ENCODE measurements at regions not wholly inside any gene's neighbourhood (a gene's known extent, or its start where the extent isn't known, plus 50 kb on each side); places are given as distances from the start of the nearest gene placed in this dataset.

DNA sequence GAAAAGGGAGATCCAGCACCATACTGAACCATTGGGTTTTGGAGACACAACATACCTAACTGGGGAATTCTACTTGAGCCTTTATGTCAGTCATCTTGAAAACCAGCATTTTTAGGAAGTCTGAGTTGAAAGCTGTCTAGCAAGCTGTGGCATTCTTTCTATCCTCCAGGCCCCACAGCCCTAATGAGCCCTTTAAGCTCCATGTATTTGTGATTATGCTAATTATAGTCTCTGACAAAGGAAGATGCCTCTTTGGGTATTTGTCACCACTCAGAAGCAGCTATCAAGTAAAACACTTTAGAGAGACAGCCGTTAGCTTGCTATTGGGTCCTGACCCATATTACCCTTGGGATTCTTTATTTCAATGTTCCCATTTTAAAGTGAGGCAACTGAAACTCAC is 159.5 kb upstream of the MANEA start (continued):
- TF ChIP-seq, protein P1, sequence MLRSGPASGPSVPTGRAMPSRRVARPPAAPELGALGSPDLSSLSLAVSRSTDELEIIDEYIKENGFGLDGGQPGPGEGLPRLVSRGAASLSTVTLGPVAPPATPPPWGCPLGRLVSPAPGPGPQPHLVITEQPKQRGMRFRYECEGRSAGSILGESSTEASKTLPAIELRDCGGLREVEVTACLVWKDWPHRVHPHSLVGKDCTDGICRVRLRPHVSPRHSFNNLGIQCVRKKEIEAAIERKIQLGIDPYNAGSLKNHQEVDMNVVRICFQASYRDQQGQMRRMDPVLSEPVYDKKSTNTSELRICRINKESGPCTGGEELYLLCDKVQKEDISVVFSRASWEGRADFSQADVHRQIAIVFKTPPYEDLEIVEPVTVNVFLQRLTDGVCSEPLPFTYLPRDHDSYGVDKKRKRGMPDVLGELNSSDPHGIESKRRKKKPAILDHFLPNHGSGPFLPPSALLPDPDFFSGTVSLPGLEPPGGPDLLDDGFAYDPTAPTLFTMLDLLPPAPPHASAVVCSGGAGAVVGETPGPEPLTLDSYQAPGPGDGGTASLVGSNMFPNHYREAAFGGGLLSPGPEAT (IDR thresholded peaks at IDR 0.05; ENCODE audit: low read depth), result no peak

DNA sequence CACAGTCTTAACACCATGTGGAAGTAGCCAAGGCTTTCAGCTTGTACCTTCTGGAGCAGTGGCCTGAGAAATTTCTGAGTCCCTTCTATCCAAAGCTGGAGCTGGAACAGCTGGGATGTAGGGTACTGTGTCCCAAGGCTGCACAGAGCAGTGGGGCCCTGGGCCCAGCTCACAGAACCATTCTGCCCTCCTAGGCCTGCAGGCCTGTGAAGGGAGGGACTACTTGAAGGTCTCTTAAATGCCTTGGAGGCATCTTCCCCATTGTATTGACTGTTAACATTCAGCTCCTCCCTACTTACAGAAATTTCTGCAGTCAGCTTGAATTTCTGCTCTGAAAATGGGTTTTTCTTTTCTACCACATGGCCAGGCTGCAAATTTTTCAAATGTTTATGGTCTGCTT is 156.5 kb upstream of the MANEA start:
- no peaks in the 10 kb centered on the region for H3K36me3 ChIP-seq (ENCODE audit: control insufficient read depth in 2 of 2, insufficient read depth in 2 of 2, low read length in 1 of 2)
- ChIA-PET RAD21 (ENCODE audit: unreplicated experiment) (no interaction called here), SMC1A (ENCODE audit: uncharacterized antibody, unreplicated experiment) (no interaction called here), CTCF (interaction anchor here (1.2 kb wide), 1 partner anchor 10 kb away, joined by 4 read pairs; no protein-coding TSS in a partner anchor), POLR2A (no interaction called here)
- no peak for FAIRE-seq
- H2AFZ ChIP-seq (ENCODE audit: control insufficient read depth, low read depth, low read length), result no peak overlapping the region
- no peaks in the 10 kb centered on the region for H3K79me2 ChIP-seq (ENCODE audit: control insufficient read depth, insufficient read depth, low read length)
- no peak overlapping the region for H3K9ac ChIP-seq (ENCODE audit: control insufficient read depth, insufficient read depth, low read length)
- H3K4me3 ChIP-seq, result no peak overlapping the region
- H3K4me1 ChIP-seq (ENCODE audit: control insufficient read depth, insufficient read depth, low read length), result no peaks in the 10 kb centered on the region
- DNase-seq (ENCODE audit: low read depth, low spot score), result no peak
- ATAC-seq, result no peak
- no peaks in the 10 kb centered on the region for H3K27me3 ChIP-seq (replicated peaks in 1 of 2; ENCODE audit: control insufficient read depth in 2 of 2, insufficient read depth in 2 of 2, low read length in 1 of 2)
- H3K9me3 ChIP-seq (replicated peaks; ENCODE audit: control insufficient read depth, insufficient read depth, low read length), result no peaks in the 10 kb centered on the region
- H4K20me1 ChIP-seq (ENCODE audit: control insufficient read depth, insufficient read depth), result no peaks in the 10 kb centered on the region
- BruUV-seq (replicated peaks), result no TSS peak
- H3K27ac ChIP-seq (ENCODE audit: control insufficient read depth, insufficient read depth), result no peak overlapping the region
- TF ChIP-seq TCF12 (IDR thresholded peaks at IDR 0.05; ENCODE audit: low read depth, low read length) (no peak), ZNF207 (IDR thresholded peaks at IDR 0.05; ENCODE audit: borderline replicate concordance) (no peak), CREB1 (IDR thresholded peaks at IDR 0.05; ENCODE audit: low read depth) (no peak), ATF7 (IDR thresholded peaks at IDR 0.05; ENCODE audit: low read depth) (no peak), CBX3 (IDR thresholded peaks at IDR 0.05; ENCODE audit: borderline replicate concordance, low read depth) (no peak), SMAD5 (IDR thresholded peaks at IDR 0.05; ENCODE audit: low read depth) (no peak), PML (IDR thresholded peaks at IDR 0.05; ENCODE audit: low read length) (no peak), EGR1 (IDR thresholded peaks at IDR 0.05; ENCODE audit: borderline replicate concordance in 1 of 2, low read depth in 2 of 2, low read length in 2 of 2) (no peak), TCF3 (IDR thresholded peaks at IDR 0.05; ENCODE audit: borderline replicate concordance, insufficient read depth, low read depth, low read length) (no peak), SP1 (IDR thresholded peaks at IDR 0.05; ENCODE audit: low read depth, low read length) (no peak), SREBF1 (IDR thresholded peaks at IDR 0.05; ENCODE audit: low read length) (no peak), IKZF2 (IDR thresholded peaks at IDR 0.05) (no peak)
- TF ChIP-seq, protein P2, sequence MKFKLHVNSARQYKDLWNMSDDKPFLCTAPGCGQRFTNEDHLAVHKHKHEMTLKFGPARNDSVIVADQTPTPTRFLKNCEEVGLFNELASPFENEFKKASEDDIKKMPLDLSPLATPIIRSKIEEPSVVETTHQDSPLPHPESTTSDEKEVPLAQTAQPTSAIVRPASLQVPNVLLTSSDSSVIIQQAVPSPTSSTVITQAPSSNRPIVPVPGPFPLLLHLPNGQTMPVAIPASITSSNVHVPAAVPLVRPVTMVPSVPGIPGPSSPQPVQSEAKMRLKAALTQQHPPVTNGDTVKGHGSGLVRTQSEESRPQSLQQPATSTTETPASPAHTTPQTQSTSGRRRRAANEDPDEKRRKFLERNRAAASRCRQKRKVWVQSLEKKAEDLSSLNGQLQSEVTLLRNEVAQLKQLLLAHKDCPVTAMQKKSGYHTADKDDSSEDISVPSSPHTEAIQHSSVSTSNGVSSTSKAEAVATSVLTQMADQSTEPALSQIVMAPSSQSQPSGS (IDR thresholded peaks at IDR 0.05; ENCODE audit: low read length), result no peak
- TF ChIP-seq, protein P3, sequence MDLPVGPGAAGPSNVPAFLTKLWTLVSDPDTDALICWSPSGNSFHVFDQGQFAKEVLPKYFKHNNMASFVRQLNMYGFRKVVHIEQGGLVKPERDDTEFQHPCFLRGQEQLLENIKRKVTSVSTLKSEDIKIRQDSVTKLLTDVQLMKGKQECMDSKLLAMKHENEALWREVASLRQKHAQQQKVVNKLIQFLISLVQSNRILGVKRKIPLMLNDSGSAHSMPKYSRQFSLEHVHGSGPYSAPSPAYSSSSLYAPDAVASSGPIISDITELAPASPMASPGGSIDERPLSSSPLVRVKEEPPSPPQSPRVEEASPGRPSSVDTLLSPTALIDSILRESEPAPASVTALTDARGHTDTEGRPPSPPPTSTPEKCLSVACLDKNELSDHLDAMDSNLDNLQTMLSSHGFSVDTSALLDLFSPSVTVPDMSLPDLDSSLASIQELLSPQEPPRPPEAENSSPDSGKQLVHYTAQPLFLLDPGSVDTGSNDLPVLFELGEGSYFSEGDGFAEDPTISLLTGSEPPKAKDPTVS (IDR thresholded peaks at IDR 0.05; ENCODE audit: low read depth, low read length), result no peak
- TF ChIP-seq, protein P4, sequence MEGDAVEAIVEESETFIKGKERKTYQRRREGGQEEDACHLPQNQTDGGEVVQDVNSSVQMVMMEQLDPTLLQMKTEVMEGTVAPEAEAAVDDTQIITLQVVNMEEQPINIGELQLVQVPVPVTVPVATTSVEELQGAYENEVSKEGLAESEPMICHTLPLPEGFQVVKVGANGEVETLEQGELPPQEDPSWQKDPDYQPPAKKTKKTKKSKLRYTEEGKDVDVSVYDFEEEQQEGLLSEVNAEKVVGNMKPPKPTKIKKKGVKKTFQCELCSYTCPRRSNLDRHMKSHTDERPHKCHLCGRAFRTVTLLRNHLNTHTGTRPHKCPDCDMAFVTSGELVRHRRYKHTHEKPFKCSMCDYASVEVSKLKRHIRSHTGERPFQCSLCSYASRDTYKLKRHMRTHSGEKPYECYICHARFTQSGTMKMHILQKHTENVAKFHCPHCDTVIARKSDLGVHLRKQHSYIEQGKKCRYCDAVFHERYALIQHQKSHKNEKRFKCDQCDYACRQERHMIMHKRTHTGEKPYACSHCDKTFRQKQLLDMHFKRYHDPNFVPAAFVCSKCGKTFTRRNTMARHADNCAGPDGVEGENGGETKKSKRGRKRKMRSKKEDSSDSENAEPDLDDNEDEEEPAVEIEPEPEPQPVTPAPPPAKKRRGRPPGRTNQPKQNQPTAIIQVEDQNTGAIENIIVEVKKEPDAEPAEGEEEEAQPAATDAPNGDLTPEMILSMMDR (IDR thresholded peaks at IDR 0.05 in 2 of 3, conservative IDR thresholded peaks at IDR 0.05 in 1 of 3; ENCODE audit: control insufficient read depth in 2 of 3, extremely low read depth in 1 of 3, insufficient read depth in 1 of 3, low read depth in 3 of 3, low read length in 3 of 3), result no peak
- no peak overlapping the region for H3K4me2 ChIP-seq (ENCODE audit: control insufficient read depth, insufficient read depth)
- in situ Hi-C loops (cut with MboI) (no loop called here), intact Hi-C loops (cut with micrococcal nuclease; ENCODE audit: unreplicated experiment) (no loop called here)

All from GM12878 (cell line).